GM23338 (cell line): ENCODE measurements at regions not wholly inside any gene's neighbourhood (a gene's known extent, or its start where the extent isn't known, plus 50 kb on each side); places are given as distances from the start of the nearest gene placed in this dataset.
A peak's percentile ranks its signal among the peaks of the same experiment; 100 is the strongest.
"Not testable (repeated sequence)": the region's sequence is repeated elsewhere in the genome, so short reads cannot be mapped to it uniquely, and the experiment has no call there.

Experiments
- CREB1 ChIP-seq: fragments of 250-450 bp; sonication (Bioruptor Pico); IDR thresholded peaks from 2 replicates; pipeline ENCODE4 v1.5.0; 2020; ENCODE audit warnings: low read depth, mild to moderate bottlenecking, moderate library complexity
- CTCF ChIP-seq, 2 experiments: fragments of 200-600 bp in 1 of 2; sonication (generic) in 1 of 2; conservative IDR thresholded peaks; 2 replicates each; pipeline versions ENCODE4 v1.5.1 to v1.6.1; 2016 to 2017; ENCODE audit warnings: antibody characterized with exemption in 2 of 2, low read depth in 2 of 2, mild to moderate bottlenecking in 2 of 2, moderate library complexity in 1 of 2
- EZH2 ChIP-seq: fragments of 200-600 bp; sonication (generic); IDR thresholded peaks from one replicate; pipeline ENCODE4 v1.8.0; 2017; ENCODE audit warnings: antibody characterized with exemption, mild to moderate bottlenecking, low read depth; ENCODE audit not compliant: unreplicated experiment
- EZH2phosphoT487 ChIP-seq: fragments of 200-600 bp; sonication (generic); IDR thresholded peaks from one replicate; pipeline ENCODE4 v1.8.1; 2018; ENCODE audit warnings: antibody characterized with exemption; ENCODE audit not compliant: unreplicated experiment
- JUNB ChIP-seq: IDR thresholded peaks from one replicate; pipeline ENCODE4 v1.6.1; 2016; ENCODE audit warnings: antibody characterized with exemption; ENCODE audit not compliant: unreplicated experiment
- NANOG ChIP-seq: IDR thresholded peaks from 2 replicates; pipeline ENCODE4 v1.6.1; 2016; ENCODE audit warnings: antibody characterized with exemption, borderline replicate concordance
- POLR2AphosphoS5 ChIP-seq: IDR thresholded peaks from 2 replicates; pipeline ENCODE4 v1.6.1; 2016; ENCODE audit warnings: antibody characterized with exemption, low read depth
- STAT1 ChIP-seq: IDR thresholded peaks from one replicate; pipeline ENCODE4 v1.6.1; 2016; ENCODE audit warnings: antibody characterized with exemption; ENCODE audit not compliant: unreplicated experiment
- ZNF114 ChIP-seq: fragments of 250-450 bp; sonication (Bioruptor Pico); IDR thresholded peaks from 2 replicates; pipeline ENCODE4 v1.5.0; 2020; ENCODE audit warnings: mild to moderate bottlenecking, moderate library complexity
- ZNF331 ChIP-seq: fragments of 250-450 bp; sonication (Bioruptor Pico); IDR thresholded peaks from 2 replicates; pipeline ENCODE4 v1.5.0; 2020; ENCODE audit warnings: low read depth, mild to moderate bottlenecking, moderate library complexity
- TF ChIP-seq, protein P1 (sequence below): IDR thresholded peaks from one replicate; pipeline ENCODE4 v1.6.1; 2018; ENCODE audit warnings: antibody characterized with exemption; ENCODE audit not compliant: unreplicated experiment
- TF ChIP-seq, protein P2 (sequence below): fragments of 250-450 bp; sonication (Bioruptor Pico); IDR thresholded peaks from 2 replicates; pipeline ENCODE4 v1.5.0; 2020; ENCODE audit warnings: mild to moderate bottlenecking, moderate library complexity
- TF ChIP-seq, protein P3 (sequence below): IDR thresholded peaks from 2 replicates; pipeline ENCODE4 v1.6.1; 2016; ENCODE audit warnings: antibody characterized with exemption

DNA sequence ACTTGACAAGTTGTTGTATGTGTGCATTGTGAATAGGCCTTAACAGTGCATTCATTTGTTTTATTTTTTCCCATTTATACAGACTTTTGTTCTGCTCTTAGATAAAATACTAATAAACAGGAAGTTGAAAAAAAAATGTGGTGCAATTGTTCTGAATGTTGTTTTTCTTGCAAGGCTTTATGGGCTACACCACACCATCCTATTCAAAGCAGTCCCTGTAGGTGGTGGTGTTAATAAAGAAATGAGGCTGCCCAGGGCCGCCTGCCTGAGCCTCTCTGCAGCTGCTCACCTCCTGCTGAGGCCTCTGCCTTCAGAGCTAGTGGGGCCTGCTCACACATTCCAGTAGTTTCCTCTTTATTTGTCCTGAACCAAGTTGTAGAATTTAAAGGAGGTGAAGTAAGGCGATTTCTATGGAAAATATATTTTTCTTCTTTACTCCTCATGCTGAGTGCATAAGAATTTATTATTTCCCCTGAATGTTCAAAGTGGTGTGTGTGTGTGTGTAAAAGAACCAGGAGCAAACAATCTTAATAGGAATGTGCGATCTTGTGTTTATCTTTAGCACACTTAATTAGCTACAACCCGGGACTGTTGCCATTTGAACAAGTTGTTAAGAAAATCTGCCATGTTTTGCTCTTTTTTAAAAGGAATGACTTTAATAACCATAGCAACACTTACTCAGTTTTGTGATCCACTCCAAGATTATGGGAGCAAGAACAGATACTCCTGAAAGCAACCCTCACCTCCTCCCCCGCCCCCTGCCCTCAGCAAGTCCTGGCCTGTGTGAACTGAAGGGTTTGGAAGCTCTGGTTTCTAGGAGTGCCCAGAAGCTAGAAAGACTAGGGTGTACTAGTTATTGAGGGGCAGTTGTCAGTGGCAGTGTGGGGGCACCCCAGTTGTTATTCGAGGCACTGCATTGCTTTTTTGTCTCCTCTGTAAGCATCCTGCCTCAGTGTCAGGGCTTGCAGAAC, 251.6 kb upstream of the PLGLB2 start:
- TF ChIP-seq POLR2AphosphoS5; CREB1 (CRISPR knock-in tag); STAT1; EZH2; EZH2phosphoT487; ZNF331 (CRISPR knock-in tag); JUNB; NANOG; ZNF114 (CRISPR knock-in tag): not testable (repeated sequence)
- TF ChIP-seq CTCF (conservative IDR thresholded peaks at IDR 0.05; ENCODE audit: low read depth in 2 of 2), result peak in 1 of 2 experiments; percentile 29; a peak in 1 of 4 replicates
- TF ChIP-seq, protein P1, sequence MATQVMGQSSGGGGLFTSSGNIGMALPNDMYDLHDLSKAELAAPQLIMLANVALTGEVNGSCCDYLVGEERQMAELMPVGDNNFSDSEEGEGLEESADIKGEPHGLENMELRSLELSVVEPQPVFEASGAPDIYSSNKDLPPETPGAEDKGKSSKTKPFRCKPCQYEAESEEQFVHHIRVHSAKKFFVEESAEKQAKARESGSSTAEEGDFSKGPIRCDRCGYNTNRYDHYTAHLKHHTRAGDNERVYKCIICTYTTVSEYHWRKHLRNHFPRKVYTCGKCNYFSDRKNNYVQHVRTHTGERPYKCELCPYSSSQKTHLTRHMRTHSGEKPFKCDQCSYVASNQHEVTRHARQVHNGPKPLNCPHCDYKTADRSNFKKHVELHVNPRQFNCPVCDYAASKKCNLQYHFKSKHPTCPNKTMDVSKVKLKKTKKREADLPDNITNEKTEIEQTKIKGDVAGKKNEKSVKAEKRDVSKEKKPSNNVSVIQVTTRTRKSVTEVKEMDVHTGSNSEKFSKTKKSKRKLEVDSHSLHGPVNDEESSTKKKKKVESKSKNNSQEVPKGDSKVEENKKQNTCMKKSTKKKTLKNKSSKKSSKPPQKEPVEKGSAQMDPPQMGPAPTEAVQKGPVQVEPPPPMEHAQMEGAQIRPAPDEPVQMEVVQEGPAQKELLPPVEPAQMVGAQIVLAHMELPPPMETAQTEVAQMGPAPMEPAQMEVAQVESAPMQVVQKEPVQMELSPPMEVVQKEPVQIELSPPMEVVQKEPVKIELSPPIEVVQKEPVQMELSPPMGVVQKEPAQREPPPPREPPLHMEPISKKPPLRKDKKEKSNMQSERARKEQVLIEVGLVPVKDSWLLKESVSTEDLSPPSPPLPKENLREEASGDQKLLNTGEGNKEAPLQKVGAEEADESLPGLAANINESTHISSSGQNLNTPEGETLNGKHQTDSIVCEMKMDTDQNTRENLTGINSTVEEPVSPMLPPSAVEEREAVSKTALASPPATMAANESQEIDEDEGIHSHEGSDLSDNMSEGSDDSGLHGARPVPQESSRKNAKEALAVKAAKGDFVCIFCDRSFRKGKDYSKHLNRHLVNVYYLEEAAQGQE, result not testable (repeated sequence)
- TF ChIP-seq, protein P2, sequence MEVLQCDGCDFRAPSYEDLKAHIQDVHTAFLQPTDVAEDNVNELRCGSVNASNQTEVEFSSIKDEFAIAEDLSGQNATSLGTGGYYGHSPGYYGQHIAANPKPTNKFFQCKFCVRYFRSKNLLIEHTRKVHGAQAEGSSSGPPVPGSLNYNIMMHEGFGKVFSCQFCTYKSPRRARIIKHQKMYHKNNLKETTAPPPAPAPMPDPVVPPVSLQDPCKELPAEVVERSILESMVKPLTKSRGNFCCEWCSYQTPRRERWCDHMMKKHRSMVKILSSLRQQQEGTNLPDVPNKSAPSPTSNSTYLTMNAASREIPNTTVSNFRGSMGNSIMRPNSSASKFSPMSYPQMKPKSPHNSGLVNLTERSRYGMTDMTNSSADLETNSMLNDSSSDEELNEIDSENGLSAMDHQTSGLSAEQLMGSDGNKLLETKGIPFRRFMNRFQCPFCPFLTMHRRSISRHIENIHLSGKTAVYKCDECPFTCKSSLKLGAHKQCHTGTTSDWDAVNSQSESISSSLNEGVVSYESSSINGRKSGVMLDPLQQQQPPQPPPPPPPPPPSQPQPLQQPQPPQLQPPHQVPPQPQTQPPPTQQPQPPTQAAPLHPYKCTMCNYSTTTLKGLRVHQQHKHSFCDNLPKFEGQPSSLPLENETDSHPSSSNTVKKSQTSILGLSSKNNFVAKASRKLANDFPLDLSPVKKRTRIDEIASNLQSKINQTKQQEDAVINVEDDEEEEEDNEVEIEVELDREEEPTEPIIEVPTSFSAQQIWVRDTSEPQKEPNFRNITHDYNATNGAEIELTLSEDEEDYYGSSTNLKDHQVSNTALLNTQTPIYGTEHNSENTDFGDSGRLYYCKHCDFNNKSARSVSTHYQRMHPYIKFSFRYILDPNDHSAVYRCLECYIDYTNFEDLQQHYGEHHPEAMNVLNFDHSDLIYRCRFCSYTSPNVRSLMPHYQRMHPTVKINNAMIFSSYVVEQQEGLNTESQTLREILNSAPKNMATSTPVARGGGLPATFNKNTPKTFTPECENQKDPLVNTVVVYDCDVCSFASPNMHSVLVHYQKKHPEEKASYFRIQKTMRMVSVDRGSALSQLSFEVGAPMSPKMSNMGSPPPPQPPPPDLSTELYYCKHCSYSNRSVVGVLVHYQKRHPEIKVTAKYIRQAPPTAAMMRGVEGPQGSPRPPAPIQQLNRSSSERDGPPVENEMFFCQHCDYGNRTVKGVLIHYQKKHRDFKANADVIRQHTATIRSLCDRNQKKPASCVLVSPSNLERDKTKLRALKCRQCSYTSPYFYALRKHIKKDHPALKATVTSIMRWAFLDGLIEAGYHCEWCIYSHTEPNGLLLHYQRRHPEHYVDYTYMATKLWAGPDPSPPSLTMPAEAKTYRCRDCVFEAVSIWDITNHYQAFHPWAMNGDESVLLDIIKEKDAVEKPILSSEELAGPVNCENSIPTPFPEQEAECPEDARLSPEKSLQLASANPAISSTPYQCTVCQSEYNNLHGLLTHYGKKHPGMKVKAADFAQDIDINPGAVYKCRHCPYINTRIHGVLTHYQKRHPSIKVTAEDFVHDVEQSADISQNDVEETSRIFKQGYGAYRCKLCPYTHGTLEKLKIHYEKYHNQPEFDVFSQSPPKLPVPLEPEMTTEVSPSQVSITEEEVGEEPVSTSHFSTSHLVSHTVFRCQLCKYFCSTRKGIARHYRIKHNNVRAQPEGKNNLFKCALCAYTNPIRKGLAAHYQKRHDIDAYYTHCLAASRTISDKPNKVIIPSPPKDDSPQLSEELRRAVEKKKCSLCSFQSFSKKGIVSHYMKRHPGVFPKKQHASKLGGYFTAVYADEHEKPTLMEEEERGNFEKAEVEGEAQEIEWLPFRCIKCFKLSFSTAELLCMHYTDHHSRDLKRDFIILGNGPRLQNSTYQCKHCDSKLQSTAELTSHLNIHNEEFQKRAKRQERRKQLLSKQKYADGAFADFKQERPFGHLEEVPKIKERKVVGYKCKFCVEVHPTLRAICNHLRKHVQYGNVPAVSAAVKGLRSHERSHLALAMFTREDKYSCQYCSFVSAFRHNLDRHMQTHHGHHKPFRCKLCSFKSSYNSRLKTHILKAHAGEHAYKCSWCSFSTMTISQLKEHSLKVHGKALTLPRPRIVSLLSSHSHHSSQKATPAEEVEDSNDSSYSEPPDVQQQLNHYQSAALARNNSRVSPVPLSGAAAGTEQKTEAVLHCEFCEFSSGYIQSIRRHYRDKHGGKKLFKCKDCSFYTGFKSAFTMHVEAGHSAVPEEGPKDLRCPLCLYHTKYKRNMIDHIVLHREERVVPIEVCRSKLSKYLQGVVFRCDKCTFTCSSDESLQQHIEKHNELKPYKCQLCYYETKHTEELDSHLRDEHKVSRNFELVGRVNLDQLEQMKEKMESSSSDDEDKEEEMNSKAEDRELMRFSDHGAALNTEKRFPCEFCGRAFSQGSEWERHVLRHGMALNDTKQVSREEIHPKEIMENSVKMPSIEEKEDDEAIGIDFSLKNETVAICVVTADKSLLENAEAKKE (CRISPR knock-in tag), result not testable (repeated sequence)
- TF ChIP-seq, protein P3, sequence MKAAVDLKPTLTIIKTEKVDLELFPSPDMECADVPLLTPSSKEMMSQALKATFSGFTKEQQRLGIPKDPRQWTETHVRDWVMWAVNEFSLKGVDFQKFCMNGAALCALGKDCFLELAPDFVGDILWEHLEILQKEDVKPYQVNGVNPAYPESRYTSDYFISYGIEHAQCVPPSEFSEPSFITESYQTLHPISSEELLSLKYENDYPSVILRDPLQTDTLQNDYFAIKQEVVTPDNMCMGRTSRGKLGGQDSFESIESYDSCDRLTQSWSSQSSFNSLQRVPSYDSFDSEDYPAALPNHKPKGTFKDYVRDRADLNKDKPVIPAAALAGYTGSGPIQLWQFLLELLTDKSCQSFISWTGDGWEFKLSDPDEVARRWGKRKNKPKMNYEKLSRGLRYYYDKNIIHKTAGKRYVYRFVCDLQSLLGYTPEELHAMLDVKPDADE, result not testable (repeated sequence)
